Activated T-cell treated with anti-CD3 and anti-CD28 coated beads for 4 hours (primary cell): ENCODE measurements at regions not wholly inside any gene's neighbourhood (a gene's known extent, or its start where the extent isn't known, plus 50 kb on each side); places are given as distances from the start of the nearest gene placed in this dataset.

Experiments
- DNase-seq: peaks from one replicate; pipeline ENCODE4 v3.0.0-alpha.2; 2020

- DNase-seq, result no peak
Measured at GRCh38 chr3:181418233-181418632, 293.5 kb upstream of the SOX2 start.

GRCh38 chr3:181417748-181418147 is 294.0 kb upstream of the SOX2 start:
- no peak for DNase-seq

DNA sequence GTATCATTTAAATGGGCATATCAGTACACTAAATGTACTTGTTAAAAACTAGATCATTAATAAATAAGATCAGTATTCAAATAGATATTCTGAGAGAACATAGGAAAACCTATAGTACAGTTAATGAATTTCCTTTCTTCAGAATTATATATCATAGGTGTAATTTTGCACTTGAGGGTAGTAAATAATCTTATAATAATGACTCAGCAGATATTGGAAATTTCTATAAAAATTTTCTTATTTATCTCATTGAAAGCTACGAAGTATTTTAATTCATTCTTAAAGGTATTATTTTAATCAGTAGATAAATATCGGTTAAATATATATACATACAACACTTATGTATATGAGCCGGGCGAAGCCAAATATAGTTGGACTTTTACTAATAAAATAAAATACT is 300.9 kb upstream of the SOX2 start:
- DNase-seq, result no peak

DNA sequence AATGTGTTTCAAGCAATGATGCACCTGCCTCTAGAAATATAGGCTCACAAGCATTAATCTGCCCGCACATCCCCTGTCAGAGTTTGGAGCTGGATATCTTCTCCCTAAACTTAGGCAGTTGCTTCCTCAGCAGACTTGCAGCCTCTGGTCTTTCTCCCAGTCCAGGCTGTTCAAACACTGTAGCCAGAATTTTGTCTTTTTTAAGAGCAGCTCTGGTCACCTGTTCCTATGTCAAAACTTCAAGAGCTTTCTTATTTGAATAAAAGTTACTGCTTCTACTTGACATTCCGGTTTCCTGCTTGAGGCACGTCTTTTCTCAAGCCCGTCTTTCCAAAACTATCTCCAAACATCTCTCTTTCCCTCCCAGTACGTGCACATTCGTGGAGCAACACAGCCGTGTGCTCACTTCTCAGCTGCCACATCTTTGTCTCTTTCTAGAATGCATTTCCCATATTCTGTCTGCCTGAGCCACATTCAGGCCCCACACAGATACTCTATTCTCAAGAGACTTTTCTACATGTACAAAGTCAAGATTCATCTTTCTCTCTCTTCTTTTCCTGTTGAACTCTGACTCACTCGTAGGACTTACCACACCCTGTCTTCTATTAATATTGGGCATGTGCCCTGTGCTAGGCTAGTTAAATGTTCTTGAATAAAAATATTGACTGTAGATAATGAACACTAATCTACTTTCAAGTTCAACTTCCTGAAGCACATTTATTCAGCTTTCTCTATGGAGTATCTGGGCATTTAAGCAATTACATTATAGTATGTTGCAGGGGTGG is 307.7 kb upstream of the SOX2 start:
- no peak for DNase-seq

DNA sequence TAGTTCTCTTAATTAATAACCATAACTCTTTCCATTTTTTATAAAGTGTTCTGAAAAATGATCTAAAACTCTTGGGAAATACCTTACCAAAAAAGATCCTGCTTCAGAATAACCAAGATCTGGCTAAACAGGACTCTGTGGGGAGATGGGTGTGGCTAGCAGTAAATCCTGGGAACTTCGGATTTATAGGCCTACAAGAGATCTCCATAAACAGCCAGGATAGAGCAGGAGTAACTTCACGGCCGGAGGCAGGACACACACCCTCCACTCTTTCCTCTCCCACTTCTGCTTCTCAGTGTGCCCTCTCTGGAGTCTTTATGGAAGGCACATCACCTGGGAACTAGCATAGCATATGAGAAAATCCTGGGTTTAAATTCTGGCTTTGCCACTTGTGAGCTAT is 309.4 kb upstream of the SOX2 start:
- no peak for DNase-seq

DNA sequence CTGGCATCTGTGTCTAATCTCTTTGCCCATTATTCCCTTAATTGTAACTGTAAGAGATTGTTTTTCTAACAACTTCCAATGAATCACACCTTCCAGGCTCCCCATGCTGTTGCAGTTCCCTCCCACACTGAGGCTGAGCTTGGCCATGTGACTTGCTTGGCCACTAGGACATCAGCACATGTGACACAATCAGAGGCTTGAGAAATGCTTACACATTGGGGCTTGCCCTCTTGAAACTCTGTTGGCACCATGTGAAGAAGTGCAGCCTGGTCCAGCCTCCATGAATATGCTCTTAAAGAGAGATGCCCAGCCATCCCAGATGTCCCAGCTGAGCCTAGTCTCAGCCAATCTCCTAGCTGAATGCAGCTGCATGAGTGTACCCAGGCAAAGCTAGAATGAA is 326.8 kb upstream of the SOX2 start:
- DNase-seq, result no peak

GRCh38 chr3:181383760-181384159 is 328.0 kb upstream of the SOX2 start:
- no peak for DNase-seq

DNA sequence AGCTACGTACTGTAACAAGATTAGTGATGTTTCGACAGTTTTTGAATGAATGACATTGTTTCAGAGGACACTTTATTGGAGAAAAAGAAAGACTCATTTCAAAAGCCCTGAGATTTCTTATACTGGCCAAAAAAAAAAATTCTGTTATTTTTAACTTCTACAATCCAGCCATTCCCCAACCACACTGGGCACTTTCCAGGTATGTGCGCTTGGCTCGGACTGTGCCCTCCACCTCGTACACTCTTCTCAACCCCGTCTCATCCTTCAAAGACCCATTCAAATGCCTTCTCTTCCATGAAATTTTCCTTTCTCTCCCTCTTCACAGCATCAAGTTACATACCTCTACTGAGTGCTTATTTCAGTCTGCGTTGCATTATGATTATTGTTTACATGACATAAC is 328.5 kb upstream of the SOX2 start:
- no peak for DNase-seq

- DNase-seq, result no peak
Measured at GRCh38 chr3:181382656-181383055, 329.1 kb upstream of the SOX2 start.

GRCh38 chr3:181379278-181379677 is 332.4 kb upstream of the SOX2 start:
- DNase-seq, result no peak

DNA sequence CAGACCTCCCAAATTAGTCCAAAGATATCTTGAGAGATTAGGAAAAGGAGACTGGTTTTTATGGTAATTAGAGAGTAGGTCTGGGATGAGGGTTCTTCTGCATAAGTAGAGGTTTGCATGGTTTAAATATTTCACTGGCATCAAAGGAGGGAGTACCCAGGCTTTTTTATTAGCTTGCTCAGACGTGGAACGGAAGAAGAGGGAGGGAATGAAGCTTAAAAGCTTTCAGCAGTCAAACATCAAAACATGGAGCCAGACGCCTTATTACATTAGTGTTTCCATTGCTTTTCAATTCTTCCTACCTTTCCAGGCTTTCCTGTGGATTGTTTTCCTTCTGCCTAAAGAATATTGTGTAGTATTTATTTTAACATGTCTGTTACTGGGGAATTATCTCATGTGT is 342.1 kb upstream of the SOX2 start:
- no peak for DNase-seq

DNA sequence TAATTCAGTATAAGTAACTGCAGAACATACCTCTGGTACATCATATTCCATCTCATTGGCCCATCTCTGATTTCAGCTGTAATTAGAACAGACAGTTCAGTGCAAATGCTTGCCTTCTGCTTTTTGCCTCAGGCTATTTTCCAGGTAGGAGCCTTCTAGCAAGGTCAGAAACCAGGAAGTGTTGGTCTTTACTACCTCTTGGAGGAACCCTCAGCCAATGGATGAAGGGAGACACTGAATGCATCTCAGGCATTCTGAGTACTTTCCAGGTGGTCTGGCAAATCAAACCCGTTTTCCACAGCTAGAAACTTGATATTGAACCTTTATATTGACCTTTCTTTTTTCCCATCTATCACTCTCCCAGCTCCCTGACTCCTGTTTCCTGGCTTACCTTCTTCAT is 348.5 kb upstream of the SOX2 start:
- DNase-seq, result no peak

DNA sequence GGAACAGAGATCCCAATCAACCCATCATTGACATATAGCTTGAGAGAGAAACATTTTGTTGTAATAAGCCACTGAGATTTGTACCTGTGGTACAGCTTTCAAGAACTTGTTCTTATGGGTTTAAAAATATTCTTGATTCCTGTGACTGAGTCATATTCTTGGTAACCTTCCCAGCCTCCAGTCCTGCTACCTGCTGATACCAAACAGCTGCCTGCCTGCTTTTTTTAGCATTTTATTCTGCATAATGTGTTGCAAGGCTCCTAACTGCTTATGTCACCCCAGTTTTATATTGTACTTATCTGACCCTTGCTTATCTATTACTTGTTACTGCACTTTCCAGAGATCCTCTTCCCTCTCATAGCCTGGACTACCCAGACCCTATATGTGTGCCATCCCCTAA is 349.3 kb upstream of the SOX2 start:
- DNase-seq, result no peak

- DNase-seq, result no peak
Measured at GRCh38 chr3:181358562-181358961, 353.2 kb upstream of the SOX2 start.

- DNase-seq, result no peak
Measured at GRCh38 chr3:181358060-181358459, 353.7 kb upstream of the SOX2 start.

DNA sequence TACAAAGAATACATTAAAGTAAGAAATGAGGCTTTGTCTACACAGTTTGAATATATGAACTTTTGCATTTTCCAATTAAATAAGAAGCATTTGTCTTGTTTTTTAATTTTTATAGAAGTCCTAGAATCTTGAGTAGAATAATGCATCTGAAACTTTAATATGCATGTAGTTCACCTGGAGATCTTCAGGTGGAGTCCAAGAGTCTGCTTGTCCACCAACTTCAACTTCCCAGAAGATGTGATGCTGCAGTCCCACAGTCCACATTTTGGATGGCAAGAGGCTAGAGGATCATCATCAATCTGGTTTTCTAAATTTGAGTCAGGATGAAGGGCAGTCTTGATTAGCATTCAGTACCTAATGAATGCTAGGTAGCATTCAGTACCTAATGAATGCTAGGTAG is 357.6 kb upstream of the SOX2 start:
- no peak for DNase-seq

GRCh38 chr3:181344331-181344730 is 354.8 kb upstream of the DNAJC19 start:
- DNase-seq, result no peak

DNA sequence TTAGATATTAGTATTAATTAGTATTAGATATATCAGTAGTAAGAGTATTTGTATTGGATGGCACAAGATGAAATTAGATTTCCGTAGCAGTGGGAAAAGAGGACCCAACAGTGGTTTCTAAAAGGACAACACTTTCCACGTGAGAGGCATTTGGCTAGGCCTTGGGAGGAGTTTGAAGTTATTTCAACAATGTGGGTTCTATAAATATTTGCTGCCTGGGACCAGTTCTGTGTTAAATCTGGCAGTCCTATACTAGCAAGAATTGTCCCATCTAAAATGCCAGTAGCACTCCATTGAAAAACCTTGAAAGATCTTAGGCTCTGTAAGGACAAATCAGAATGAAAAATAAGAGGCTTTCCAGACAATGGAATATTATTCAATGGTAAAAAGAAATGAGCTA is 347.1 kb upstream of the DNAJC19 start:
- no peak for DNase-seq

DNA sequence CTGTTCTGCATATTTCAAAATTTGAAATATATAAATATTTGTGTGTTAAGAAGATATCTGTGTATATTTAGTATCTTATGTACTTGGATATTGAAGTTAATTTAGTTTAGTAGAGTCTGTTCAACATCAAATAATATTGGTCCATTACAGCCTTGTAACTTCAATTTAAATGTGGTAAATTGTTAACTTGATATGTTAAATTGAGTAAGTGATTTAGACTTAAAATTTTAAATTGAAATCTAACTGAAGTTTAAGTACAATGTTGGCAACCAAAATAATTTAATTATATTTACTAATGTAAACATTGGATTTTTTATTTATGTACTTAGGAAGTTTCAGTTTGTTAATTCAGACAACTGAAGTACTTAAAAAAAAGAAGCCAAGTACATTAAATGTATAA is 343.9 kb upstream of the DNAJC19 start:
- DNase-seq, result no peak

GRCh38 chr3:181330821-181331563 is 341.5 kb upstream of the DNAJC19 start:
- no peak for DNase-seq

DNA sequence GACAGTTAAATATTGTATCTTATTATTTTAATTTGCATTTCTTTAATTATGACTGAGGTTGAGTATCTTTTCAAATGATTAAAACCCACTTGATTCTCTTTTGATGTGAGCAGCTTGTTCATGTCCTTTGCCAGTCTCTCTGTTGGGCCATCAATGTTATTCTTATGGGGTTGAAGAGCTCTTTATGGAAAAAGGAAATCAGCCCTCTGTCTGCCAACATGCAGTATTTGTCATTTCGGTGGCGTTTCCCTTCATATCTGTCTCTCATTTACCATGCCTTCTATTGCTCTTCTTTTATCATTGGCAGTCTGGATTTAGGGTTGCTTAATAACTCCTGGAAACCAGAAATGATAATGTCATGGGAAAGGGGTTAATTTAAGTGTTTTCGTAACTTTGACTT is 340.7 kb upstream of the DNAJC19 start:
- no peak for DNase-seq

DNA sequence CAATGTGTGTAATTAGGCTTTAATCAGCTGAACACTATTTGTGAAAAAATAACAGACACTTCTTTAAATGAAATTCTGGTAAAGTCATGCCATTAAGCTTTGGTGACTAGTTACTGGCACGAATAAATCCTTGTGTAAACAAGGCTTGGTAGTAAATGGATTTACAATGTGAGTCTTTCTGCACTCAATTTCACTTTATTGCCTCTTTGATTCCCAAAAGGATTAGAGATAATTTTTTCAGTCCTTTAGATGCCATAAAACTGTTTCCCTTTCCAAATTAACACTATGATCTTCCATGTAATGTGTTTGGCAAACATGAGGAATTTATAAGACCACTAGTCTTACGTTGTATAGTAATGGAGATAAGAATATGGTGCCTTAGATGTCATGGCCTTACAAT is 339.5 kb upstream of the DNAJC19 start:
- DNase-seq, result no peak

DNA sequence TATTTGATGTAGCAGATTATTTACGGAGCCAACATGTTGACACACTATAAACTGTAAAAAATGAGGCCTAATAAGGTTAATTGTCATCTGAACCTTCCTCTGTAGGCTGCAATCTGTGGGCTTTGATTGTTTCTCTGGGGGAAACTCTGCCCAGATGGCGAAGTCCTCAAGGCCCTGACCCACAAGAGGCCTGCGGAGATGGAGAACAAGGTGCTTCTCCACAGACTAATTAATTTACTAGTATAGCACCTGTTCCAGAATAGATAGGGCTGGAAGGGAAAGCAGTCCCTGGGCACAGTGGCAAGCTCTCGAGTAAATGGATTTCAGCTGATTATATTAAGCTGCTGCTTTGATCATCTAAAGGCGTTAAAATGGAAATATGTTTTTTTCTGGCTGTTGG is 338.8 kb upstream of the DNAJC19 start:
- no peak for DNase-seq

DNA sequence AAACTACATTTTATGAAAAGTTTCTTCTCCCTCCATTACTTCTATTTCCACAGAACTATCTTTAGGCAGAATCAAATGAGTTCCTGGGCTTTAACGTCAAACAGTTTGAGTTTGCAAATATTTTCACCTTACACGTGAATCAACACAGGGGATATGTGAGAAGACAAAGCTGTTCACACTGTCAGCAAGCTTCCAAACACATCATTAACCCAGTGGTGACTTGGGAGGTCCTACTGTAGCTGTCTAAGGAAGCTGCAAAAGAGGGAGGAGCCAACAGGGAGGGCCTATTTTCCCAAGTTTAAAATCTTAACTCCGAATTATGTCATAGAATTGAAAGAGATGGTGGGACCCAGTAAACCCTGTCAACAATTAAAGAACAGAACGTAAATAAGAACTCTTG is 337.8 kb upstream of the DNAJC19 start:
- DNase-seq, result no peak
